IPS DF 6.9 (cell line): ENCODE measurements at regions not wholly inside any gene's neighbourhood (a gene's known extent, or its start where the extent isn't known, plus 50 kb on each side); places are given as distances from the start of the nearest gene placed in this dataset.

Experiments used
- DNase-seq: peaks from one replicate; pipeline ENCODE4 v3.0.0-alpha.2; 2013; ENCODE audit warnings: low read depth, low spot score
- H3K27ac ChIP-seq: one replicate; pipeline ENCODE4 v1.5.1; 2013; ENCODE audit warnings: low read length, control low read depth
- H3K27me3 ChIP-seq: 2 replicates; pipeline ENCODE4 v1.6.1; 2013; ENCODE audit warnings: mild to moderate bottlenecking, low read length; ENCODE audit not compliant: control insufficient read depth, insufficient read depth
- H3K36me3 ChIP-seq: 2 replicates; pipeline ENCODE4 v1.6.1; 2013; ENCODE audit warnings: low read length; ENCODE audit not compliant: control insufficient read depth, insufficient read depth
- H3K4me1 ChIP-seq: 2 replicates; pipeline ENCODE4 v1.6.1; 2013; ENCODE audit warnings: low read length; ENCODE audit not compliant: control insufficient read depth, insufficient read depth
- H3K4me3 ChIP-seq: 2 replicates; pipeline ENCODE4 v1.5.1; 2013; ENCODE audit warnings: mild to moderate bottlenecking, low read length
- H3K9me3 ChIP-seq: 2 replicates; pipeline ENCODE4 v1.6.1; 2013; ENCODE audit warnings: low read length, inconsistent platforms; ENCODE audit not compliant: control insufficient read depth, insufficient read depth
- WGBS: extraction: QIAGEN DNeasy Blood & Tissue Kit; methylation state at CpG from one replicate; pipeline ENCODE4 v1.1.7; 2013; ENCODE audit warnings: mixed read lengths, missing lambda C conversion rate; ENCODE audit not compliant: insufficient read length, insufficient coverage; 5-methylcytosine and 5-hydroxymethylcytosine counted together

DNA sequence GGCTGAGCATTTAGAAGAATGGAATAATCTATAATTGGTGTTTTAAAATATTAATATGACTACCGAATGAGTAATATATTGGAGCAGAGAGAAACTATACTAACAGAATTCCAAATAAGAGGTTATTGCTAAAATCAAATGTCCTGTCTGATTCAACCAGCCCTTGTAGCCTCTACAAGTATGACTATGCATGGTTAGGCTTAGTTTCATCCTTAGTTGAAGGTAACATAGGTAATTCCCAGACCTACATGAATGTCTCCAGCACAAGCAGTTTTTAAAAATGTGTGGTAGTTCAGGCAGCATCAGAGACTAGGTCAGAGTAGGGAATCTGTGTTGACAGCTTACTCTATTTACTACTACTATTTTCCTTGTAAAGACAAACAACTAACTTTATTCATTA is 51.7 kb upstream of the SLC27A6 start:
- Histone ChIP-seq H3K4me3 (no peak overlapping the region), H3K27me3 (no peaks in the 10 kb centered on the region), H3K9me3 (no peaks in the 10 kb centered on the region), H3K4me1 (no peaks in the 10 kb centered on the region), H3K36me3 (no peaks in the 10 kb centered on the region), H3K27ac (no peak overlapping the region)
- no peak for DNase-seq
- WGBS, result no CpG with 5 or more reads among the region's 1 CpG
